ENCODE measurements at regions not wholly inside any gene's neighbourhood (a gene's known extent, or its start where the extent isn't known, plus 50 kb on each side); places are given as distances from the start of the nearest gene placed in this dataset.

GRCh38 chr14:62056789-62057188 is 294.6 kb downstream of the SNAPC1 start:
- TF ChIP-seq CTCF (IDR thresholded peaks at IDR 0.05; ENCODE audit: insufficient read depth, low read depth, low read length) = no peak
- no peak overlapping the region for H3K4me3 ChIP-seq (ENCODE audit: low read depth, low read length)
- no peak for DNase-seq (ENCODE audit: low read depth)

- TF ChIP-seq CTCF (IDR thresholded peaks at IDR 0.05; ENCODE audit: insufficient read depth, low read depth, low read length) = no peak
- no peak for DNase-seq (ENCODE audit: low read depth)
These were observed 300.4 kb downstream of the SNAPC1 start for GRCh38 chr14:62062645-62063044.

GRCh38 chr14:62064751-62065323 is 302.6 kb downstream of the SNAPC1 start:
- TF ChIP-seq CTCF (IDR thresholded peaks at IDR 0.05; ENCODE audit: insufficient read depth, low read depth, low read length) = no peak
- H3K4me3 ChIP-seq (ENCODE audit: low read depth, low read length) = no peak overlapping the region
- DNase-seq (ENCODE audit: low read depth) = no peak

More at GRCh38 chr14:62062645-62063044, 300.4 kb downstream of the SNAPC1 start:
- no peak overlapping the region for H3K4me3 ChIP-seq (ENCODE audit: low read depth, low read length)

GRCh38 chr14:62066304-62066703 is 304.1 kb downstream of the SNAPC1 start:
- H3K4me3 ChIP-seq (ENCODE audit: low read depth, low read length) = no peak overlapping the region
- no peak for DNase-seq (ENCODE audit: low read depth)
- TF ChIP-seq CTCF (IDR thresholded peaks at IDR 0.05; ENCODE audit: insufficient read depth, low read depth, low read length) = no peak

- H3K4me3 ChIP-seq (ENCODE audit: low read depth, low read length) = no peak overlapping the region
- no peak for TF ChIP-seq CTCF (IDR thresholded peaks at IDR 0.05; ENCODE audit: insufficient read depth, low read depth, low read length)
- no peak for DNase-seq (ENCODE audit: low read depth)
These were observed 308.8 kb downstream of the SNAPC1 start for GRCh38 chr14:62071039-62071438.

GRCh38 chr14:62076368-62076767 is 314.1 kb downstream of the SNAPC1 start:
- no peak for TF ChIP-seq CTCF (IDR thresholded peaks at IDR 0.05; ENCODE audit: insufficient read depth, low read depth, low read length)
- H3K4me3 ChIP-seq (ENCODE audit: low read depth, low read length) = no peak overlapping the region
- no peak for DNase-seq (ENCODE audit: low read depth)

Data from fibroblast of villous mesenchyme (primary cell).